HFFc6 (cell line): ENCODE measurements at regions not wholly inside any gene's neighbourhood (a gene's known extent, or its start where the extent isn't known, plus 50 kb on each side); places are given as distances from the start of the nearest gene placed in this dataset.

Source experiments
- DNase-seq: peaks from one replicate; pipeline ENCODE4 v3.0.0-alpha.2; 2018
- H3K27ac Mint-ChIP-seq: 2 replicates; pipeline ENCODE4 v1.8.0; 2020; ENCODE audit warnings: mild to moderate bottlenecking, mixed read lengths
- H3K27me3 Mint-ChIP-seq: 2 replicates; pipeline ENCODE4 v1.8.0; 2021; ENCODE audit warnings: mild to moderate bottlenecking, moderate library complexity, mixed read lengths; ENCODE audit not compliant: insufficient read depth
- H3K36me3 Mint-ChIP-seq: 2 replicates; pipeline ENCODE4 v1.8.0; 2021; ENCODE audit warnings: low read depth, mixed read lengths
- H3K4me1 Mint-ChIP-seq: 2 replicates; pipeline ENCODE4 v1.8.0; 2020; ENCODE audit warnings: low read depth, mixed read lengths
- H3K4me3 Mint-ChIP-seq: 2 replicates; pipeline ENCODE4 v1.8.0; 2020; ENCODE audit warnings: mild to moderate bottlenecking, moderate library complexity, mixed read lengths
- H3K9me3 Mint-ChIP-seq: 2 replicates; pipeline ENCODE4 v1.8.0; 2020; ENCODE audit warnings: mild to moderate bottlenecking, mixed read lengths
- TF ChIP-seq, protein P1 (sequence below): fragments of 200-600 bp; sonication (generic); IDR thresholded peaks from 2 replicates; pipeline ENCODE4 v1.5.0; 2021; ENCODE audit warnings: antibody characterized with exemption, mild to moderate bottlenecking

GRCh38 chr7:47719675-47720074 lies 137.8 kb upstream of the TNS3 start:
- Mint-ChIP-seq H3K4me1 (peaks cover 14% of the 10 kb centered on the region), H3K27me3 (0 out of 2 replicates have a peak, but pooled peaks cover 3% of the 10 kb centered on the region), H3K27ac (no peak overlapping the region), H3K9me3 (no peaks in the 10 kb centered on the region), H3K4me3 (no peak overlapping the region), H3K36me3 (no peaks in the 10 kb centered on the region)
- TF ChIP-seq, protein P1, sequence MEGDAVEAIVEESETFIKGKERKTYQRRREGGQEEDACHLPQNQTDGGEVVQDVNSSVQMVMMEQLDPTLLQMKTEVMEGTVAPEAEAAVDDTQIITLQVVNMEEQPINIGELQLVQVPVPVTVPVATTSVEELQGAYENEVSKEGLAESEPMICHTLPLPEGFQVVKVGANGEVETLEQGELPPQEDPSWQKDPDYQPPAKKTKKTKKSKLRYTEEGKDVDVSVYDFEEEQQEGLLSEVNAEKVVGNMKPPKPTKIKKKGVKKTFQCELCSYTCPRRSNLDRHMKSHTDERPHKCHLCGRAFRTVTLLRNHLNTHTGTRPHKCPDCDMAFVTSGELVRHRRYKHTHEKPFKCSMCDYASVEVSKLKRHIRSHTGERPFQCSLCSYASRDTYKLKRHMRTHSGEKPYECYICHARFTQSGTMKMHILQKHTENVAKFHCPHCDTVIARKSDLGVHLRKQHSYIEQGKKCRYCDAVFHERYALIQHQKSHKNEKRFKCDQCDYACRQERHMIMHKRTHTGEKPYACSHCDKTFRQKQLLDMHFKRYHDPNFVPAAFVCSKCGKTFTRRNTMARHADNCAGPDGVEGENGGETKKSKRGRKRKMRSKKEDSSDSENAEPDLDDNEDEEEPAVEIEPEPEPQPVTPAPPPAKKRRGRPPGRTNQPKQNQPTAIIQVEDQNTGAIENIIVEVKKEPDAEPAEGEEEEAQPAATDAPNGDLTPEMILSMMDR: no peak
- no peak for DNase-seq

- H3K27ac Mint-ChIP-seq: no peak overlapping the region
- no peaks in the 10 kb centered on the region for H3K27me3 Mint-ChIP-seq
- TF ChIP-seq, protein P1: no peak
These were observed 133.7 kb upstream of the TNS3 start for GRCh38 chr7:47715631-47716068.

DNA sequence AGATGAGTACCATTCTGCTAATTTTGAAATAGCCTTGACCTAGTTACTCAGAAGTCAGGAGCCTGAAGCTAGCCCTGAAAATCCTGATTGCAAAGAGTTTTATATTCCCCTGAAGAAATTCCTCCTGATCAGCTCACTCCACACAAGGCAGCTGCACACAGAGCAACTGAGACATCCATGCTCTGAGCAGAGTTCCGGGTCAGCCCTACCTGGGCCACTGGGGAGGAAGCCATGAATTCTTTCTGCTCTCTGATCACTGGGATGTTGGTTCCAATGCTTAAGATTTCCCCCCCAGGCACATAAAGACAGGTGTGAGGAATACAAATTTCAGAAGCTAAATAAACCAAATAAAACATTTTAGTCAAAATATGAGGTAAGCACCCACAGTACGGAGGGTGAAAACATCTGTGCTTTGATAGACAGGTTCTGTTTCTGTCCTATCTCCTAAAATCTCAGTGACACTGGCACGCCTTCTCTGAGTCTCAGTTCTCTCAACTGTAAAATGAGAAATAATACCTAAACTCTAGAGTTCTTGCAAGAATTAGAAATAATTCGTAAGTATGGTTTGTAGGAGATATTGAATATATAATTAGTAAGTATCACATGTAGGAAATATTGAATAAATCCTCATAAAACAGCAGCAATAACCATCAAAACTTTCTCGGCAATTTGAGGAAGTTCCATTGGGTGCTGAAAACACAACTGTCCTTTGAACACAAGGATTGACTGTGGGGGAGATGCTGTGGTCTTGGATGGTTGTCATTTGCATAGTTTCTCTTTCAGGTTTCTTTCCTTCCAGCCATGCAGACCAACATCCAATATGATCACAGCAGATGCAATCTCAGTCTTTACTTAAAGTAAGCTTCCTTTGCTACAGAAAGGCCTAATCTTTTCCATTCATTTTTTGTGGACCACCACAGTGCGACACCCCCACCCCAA lies 133.0 kb upstream of the TNS3 start:
- no peak overlapping the region for H3K4me3 Mint-ChIP-seq
- TF ChIP-seq, protein P1: no peak
- H3K4me1 Mint-ChIP-seq: no peaks in the 10 kb centered on the region
- no peaks in the 10 kb centered on the region for H3K27me3 Mint-ChIP-seq
- no peak overlapping the region for H3K27ac Mint-ChIP-seq
- H3K36me3 Mint-ChIP-seq: no peaks in the 10 kb centered on the region
- H3K9me3 Mint-ChIP-seq: no peaks in the 10 kb centered on the region
- no peak for DNase-seq

More at GRCh38 chr7:47715631-47716068, 133.7 kb upstream of the TNS3 start:
- H3K36me3 Mint-ChIP-seq: no peaks in the 10 kb centered on the region
- H3K9me3 Mint-ChIP-seq: no peaks in the 10 kb centered on the region
- DNase-seq: no peak
- no peak overlapping the region for H3K4me3 Mint-ChIP-seq
- H3K4me1 Mint-ChIP-seq: peaks cover 4% of the 10 kb centered on the region; the same call in 1 of the 2 replicates

DNA sequence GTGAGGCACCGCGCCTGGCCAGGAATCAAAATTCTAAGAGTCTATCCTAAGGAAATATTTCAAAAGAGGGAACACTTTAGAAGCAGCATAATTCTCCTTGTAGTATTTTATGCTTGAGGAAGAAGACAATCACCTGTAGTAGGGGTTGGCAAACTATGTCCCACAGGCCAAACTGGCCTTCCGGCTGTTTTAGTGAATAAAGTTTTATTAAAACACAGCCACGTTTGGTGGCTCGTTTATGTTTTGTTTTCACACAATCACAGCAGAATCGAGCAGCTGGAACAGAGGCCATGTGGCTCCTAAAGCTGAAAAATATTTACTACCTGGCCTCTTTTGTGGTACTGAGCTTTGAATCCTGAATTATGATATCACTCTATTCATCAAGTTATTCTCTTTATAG lies 131.7 kb upstream of the TNS3 start:
- Mint-ChIP-seq H3K27me3 (no peaks in the 10 kb centered on the region), H3K4me1 (no peaks in the 10 kb centered on the region)
- no peak for DNase-seq

DNA sequence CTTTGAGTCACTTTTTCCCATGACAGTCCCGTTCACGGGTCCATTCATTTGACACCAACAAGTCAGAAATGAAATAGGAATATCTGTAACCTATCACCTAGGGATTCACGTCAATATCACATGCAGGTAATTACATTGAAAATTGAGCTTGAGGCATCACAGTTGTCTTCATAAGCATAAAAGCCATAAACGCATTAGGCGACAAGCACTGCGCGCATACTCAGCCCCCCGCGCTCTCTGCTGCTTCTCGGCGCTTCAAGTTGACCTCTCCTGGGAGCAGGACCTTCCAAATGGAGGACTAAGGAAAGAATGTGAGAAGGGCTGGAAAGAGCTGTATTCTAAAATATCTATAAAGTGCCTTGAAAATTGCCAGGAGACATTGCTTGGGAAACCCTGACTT lies 130.5 kb upstream of the TNS3 start:
- Mint-ChIP-seq H3K27ac (no peak overlapping the region), H3K36me3 (no peaks in the 10 kb centered on the region), H3K4me3 (no peak overlapping the region), H3K27me3 (no peaks in the 10 kb centered on the region), H3K9me3 (no peaks in the 10 kb centered on the region), H3K4me1 (no peaks in the 10 kb centered on the region)
- TF ChIP-seq, protein P1: no peak
- DNase-seq: no peak

More for the DNA sequence above, 131.7 kb upstream of the TNS3 start:
- no peak overlapping the region for H3K4me3 Mint-ChIP-seq
- H3K9me3 Mint-ChIP-seq: no peaks in the 10 kb centered on the region
- H3K27ac Mint-ChIP-seq: no peak overlapping the region
- no peaks in the 10 kb centered on the region for H3K36me3 Mint-ChIP-seq
- TF ChIP-seq, protein P1: no peak
